ENCODE measurements at regions not wholly inside any gene's neighbourhood (a gene's known extent, or its start where the extent isn't known, plus 50 kb on each side); places are given as distances from the start of the nearest gene placed in this dataset.

- H3K36me3 ChIP-seq (ENCODE audit: control insufficient read depth, insufficient read depth, low read length), result no peaks in the 10 kb centered on the region
- no peak for DNase-seq (ENCODE audit: low read depth, low spot score)
- H3K27ac ChIP-seq (ENCODE audit: low read length), result no peak overlapping the region
- no peaks in the 10 kb centered on the region for H3K27me3 ChIP-seq (ENCODE audit: control insufficient read depth, insufficient read depth, low read length)
- no peaks in the 10 kb centered on the region for H3K9me3 ChIP-seq (ENCODE audit: control insufficient read depth, insufficient read depth, low read length)
- WGBS (ENCODE audit: insufficient coverage, insufficient read length), result no CpG with 5 or more reads among the region's 2 CpGs
- no peaks in the 10 kb centered on the region for H3K4me1 ChIP-seq (ENCODE audit: control insufficient read depth, insufficient read depth, low read length)
- no peak overlapping the region for H3K4me3 ChIP-seq (ENCODE audit: low read length)
Observed at GRCh38 chr12:91859347-91859746, 286.3 kb downstream of the BTG1 start.

GRCh38 chr12:91857813-91858542 lies 287.7 kb downstream of the BTG1 start:
- WGBS (ENCODE audit: insufficient coverage, insufficient read length), result no CpG with 5 or more reads among the region's 3 CpGs
- Histone ChIP-seq H3K27ac (ENCODE audit: low read length) (no peak overlapping the region), H3K36me3 (ENCODE audit: control insufficient read depth, insufficient read depth, low read length) (no peaks in the 10 kb centered on the region), H3K27me3 (ENCODE audit: control insufficient read depth, insufficient read depth, low read length) (no peaks in the 10 kb centered on the region), H3K4me1 (ENCODE audit: control insufficient read depth, insufficient read depth, low read length) (no peaks in the 10 kb centered on the region), H3K9me3 (ENCODE audit: control insufficient read depth, insufficient read depth, low read length) (no peaks in the 10 kb centered on the region), H3K4me3 (ENCODE audit: low read length) (no peak overlapping the region)
- no peak for DNase-seq (ENCODE audit: low read depth, low spot score)

GRCh38 chr12:91854725-91855124 lies 290.9 kb downstream of the BTG1 start:
- no CpG with 5 or more reads among the region's 1 CpG for WGBS (ENCODE audit: insufficient coverage, insufficient read length)
- H3K9me3 ChIP-seq (ENCODE audit: control insufficient read depth, insufficient read depth, low read length), result no peaks in the 10 kb centered on the region
- no peaks in the 10 kb centered on the region for H3K27me3 ChIP-seq (ENCODE audit: control insufficient read depth, insufficient read depth, low read length)
- H3K36me3 ChIP-seq (ENCODE audit: control insufficient read depth, insufficient read depth, low read length), result no peaks in the 10 kb centered on the region
- DNase-seq (ENCODE audit: low read depth, low spot score), result no peak
- H3K27ac ChIP-seq (ENCODE audit: low read length), result no peak overlapping the region
- H3K4me3 ChIP-seq (ENCODE audit: low read length), result no peak overlapping the region
- no peaks in the 10 kb centered on the region for H3K4me1 ChIP-seq (ENCODE audit: control insufficient read depth, insufficient read depth, low read length)

- H3K4me3 ChIP-seq (ENCODE audit: low read length), result no peak overlapping the region
- no peaks in the 10 kb centered on the region for H3K27me3 ChIP-seq (ENCODE audit: control insufficient read depth, insufficient read depth, low read length)
- no peak for DNase-seq (ENCODE audit: low read depth, low spot score)
- 100% methylated on average over 1 of the region's 5 CpGs for WGBS (ENCODE audit: insufficient coverage, insufficient read length)
- no peaks in the 10 kb centered on the region for H3K9me3 ChIP-seq (ENCODE audit: control insufficient read depth, insufficient read depth, low read length)
- no peaks in the 10 kb centered on the region for H3K36me3 ChIP-seq (ENCODE audit: control insufficient read depth, insufficient read depth, low read length)
- no peaks in the 10 kb centered on the region for H3K4me1 ChIP-seq (ENCODE audit: control insufficient read depth, insufficient read depth, low read length)
- H3K27ac ChIP-seq (ENCODE audit: low read length), result no peak overlapping the region
Observed at GRCh38 chr12:91853350-91854127, 292.1 kb downstream of the BTG1 start.

GRCh38 chr12:91852634-91853033 lies 293.0 kb downstream of the BTG1 start:
- Histone ChIP-seq H3K36me3 (ENCODE audit: control insufficient read depth, insufficient read depth, low read length) (no peaks in the 10 kb centered on the region), H3K27ac (ENCODE audit: low read length) (no peak overlapping the region), H3K4me1 (ENCODE audit: control insufficient read depth, insufficient read depth, low read length) (no peaks in the 10 kb centered on the region), H3K9me3 (ENCODE audit: control insufficient read depth, insufficient read depth, low read length) (no peaks in the 10 kb centered on the region), H3K27me3 (ENCODE audit: control insufficient read depth, insufficient read depth, low read length) (no peaks in the 10 kb centered on the region), H3K4me3 (ENCODE audit: low read length) (no peak overlapping the region)
- DNase-seq (ENCODE audit: low read depth, low spot score), result no peak
- no CpG with 5 or more reads among the region's 2 CpGs for WGBS (ENCODE audit: insufficient coverage, insufficient read length)

GRCh38 chr12:91851741-91852477 lies 293.7 kb downstream of the BTG1 start:
- Histone ChIP-seq H3K9me3 (ENCODE audit: control insufficient read depth, insufficient read depth, low read length) (no peaks in the 10 kb centered on the region), H3K4me3 (ENCODE audit: low read length) (no peak overlapping the region)
- no peak for DNase-seq (ENCODE audit: low read depth, low spot score)

GRCh38 chr12:91846466-91847055 lies 299.1 kb downstream of the BTG1 start:
- H3K9me3 ChIP-seq (ENCODE audit: control insufficient read depth, insufficient read depth, low read length), result no peaks in the 10 kb centered on the region
- no peaks in the 10 kb centered on the region for H3K27me3 ChIP-seq (ENCODE audit: control insufficient read depth, insufficient read depth, low read length)
- H3K27ac ChIP-seq (ENCODE audit: low read length), result no peak overlapping the region
- no peaks in the 10 kb centered on the region for H3K36me3 ChIP-seq (ENCODE audit: control insufficient read depth, insufficient read depth, low read length)
- WGBS (ENCODE audit: insufficient coverage, insufficient read length), result no CpG with 5 or more reads among the region's 1 CpG
- H3K4me3 ChIP-seq (ENCODE audit: low read length), result no peak overlapping the region
- H3K4me1 ChIP-seq (ENCODE audit: control insufficient read depth, insufficient read depth, low read length), result no peaks in the 10 kb centered on the region
- DNase-seq (ENCODE audit: low read depth, low spot score), result no peak

More at GRCh38 chr12:91851741-91852477, 293.7 kb downstream of the BTG1 start:
- Histone ChIP-seq H3K27me3 (ENCODE audit: control insufficient read depth, insufficient read depth, low read length) (no peaks in the 10 kb centered on the region), H3K27ac (ENCODE audit: low read length) (no peak overlapping the region), H3K36me3 (ENCODE audit: control insufficient read depth, insufficient read depth, low read length) (no peaks in the 10 kb centered on the region), H3K4me1 (ENCODE audit: control insufficient read depth, insufficient read depth, low read length) (no peaks in the 10 kb centered on the region)

GRCh38 chr12:91845365-91845764 lies 300.3 kb downstream of the BTG1 start:
- no peak for DNase-seq (ENCODE audit: low read depth, low spot score)
- no CpG with 5 or more reads among the region's 1 CpG for WGBS (ENCODE audit: insufficient coverage, insufficient read length)
- Histone ChIP-seq H3K4me3 (ENCODE audit: low read length) (no peak overlapping the region), H3K27ac (ENCODE audit: low read length) (no peak overlapping the region), H3K36me3 (ENCODE audit: control insufficient read depth, insufficient read depth, low read length) (no peaks in the 10 kb centered on the region), H3K9me3 (ENCODE audit: control insufficient read depth, insufficient read depth, low read length) (no peaks in the 10 kb centered on the region), H3K27me3 (ENCODE audit: control insufficient read depth, insufficient read depth, low read length) (no peaks in the 10 kb centered on the region), H3K4me1 (ENCODE audit: control insufficient read depth, insufficient read depth, low read length) (no peaks in the 10 kb centered on the region)

GRCh38 chr12:91841822-91842221 lies 303.8 kb downstream of the BTG1 start:
- no peak for DNase-seq (ENCODE audit: low read depth, low spot score)

GRCh38 chr12:91836696-91837095 lies 308.9 kb downstream of the BTG1 start:
- no peak for DNase-seq (ENCODE audit: low read depth, low spot score)
- no peaks in the 10 kb centered on the region for H3K9me3 ChIP-seq (ENCODE audit: control insufficient read depth, insufficient read depth, low read length)
- WGBS (ENCODE audit: insufficient coverage, insufficient read length), result no CpG with 5 or more reads among the region's 1 CpG
- H3K27me3 ChIP-seq (ENCODE audit: control insufficient read depth, insufficient read depth, low read length), result no peaks in the 10 kb centered on the region
- H3K27ac ChIP-seq (ENCODE audit: low read length), result no peak overlapping the region
- H3K4me1 ChIP-seq (ENCODE audit: control insufficient read depth, insufficient read depth, low read length), result no peaks in the 10 kb centered on the region
- no peaks in the 10 kb centered on the region for H3K36me3 ChIP-seq (ENCODE audit: control insufficient read depth, insufficient read depth, low read length)
- no peak overlapping the region for H3K4me3 ChIP-seq (ENCODE audit: low read length)

More at GRCh38 chr12:91841822-91842221, 303.8 kb downstream of the BTG1 start:
- Histone ChIP-seq H3K4me1 (ENCODE audit: control insufficient read depth, insufficient read depth, low read length) (no peaks in the 10 kb centered on the region), H3K9me3 (ENCODE audit: control insufficient read depth, insufficient read depth, low read length) (no peaks in the 10 kb centered on the region), H3K4me3 (ENCODE audit: low read length) (no peak overlapping the region), H3K27ac (ENCODE audit: low read length) (no peak overlapping the region), H3K36me3 (ENCODE audit: control insufficient read depth, insufficient read depth, low read length) (no peaks in the 10 kb centered on the region), H3K27me3 (ENCODE audit: control insufficient read depth, insufficient read depth, low read length) (no peaks in the 10 kb centered on the region)
